Mammary epithelial cell (primary cell): ENCODE measurements at regions not wholly inside any gene's neighbourhood (a gene's known extent, or its start where the extent isn't known, plus 50 kb on each side); places are given as distances from the start of the nearest gene placed in this dataset.

Experiments used
- CTCF ChIP-seq, 2 donors: IDR thresholded peaks in 1 of 2; conservative IDR thresholded peaks in 1 of 2; 2 replicates each; pipeline ENCODE4 v1.5.1; 2011 to 2012; ENCODE audit warnings: inconsistent platforms in 2 of 2, low read length in 2 of 2, mild to moderate bottlenecking in 2 of 2, control low read depth in 1 of 2, low read depth in 1 of 2; ENCODE audit not compliant: insufficient read depth in 1 of 2; ENCODE audit errors: extremely low read depth in 1 of 2
- EZH2 ChIP-seq: IDR thresholded peaks from 2 replicates; pipeline ENCODE4 v1.6.1; 2012; ENCODE audit warnings: low read length, inconsistent platforms, borderline replicate concordance

GRCh38 chrX:78532363-78532762 is 126.8 kb downstream of the RTL3 start:
- TF ChIP-seq CTCF (conservative IDR thresholded peaks at IDR 0.05 in 1 of 2, IDR thresholded peaks at IDR 0.05 in 1 of 2; ENCODE audit: extremely low read depth in 1 of 2, insufficient read depth in 1 of 2, low read depth in 1 of 2, low read length in 2 of 2) (no peak), EZH2 (no peak)
